ENCODE measurements at regions not wholly inside any gene's neighbourhood (a gene's known extent, or its start where the extent isn't known, plus 50 kb on each side); places are given as distances from the start of the nearest gene placed in this dataset.
"Not testable (repeated sequence)": the region's sequence is repeated elsewhere in the genome, so short reads cannot be mapped to it uniquely, and the experiment has no call there.

DNA sequence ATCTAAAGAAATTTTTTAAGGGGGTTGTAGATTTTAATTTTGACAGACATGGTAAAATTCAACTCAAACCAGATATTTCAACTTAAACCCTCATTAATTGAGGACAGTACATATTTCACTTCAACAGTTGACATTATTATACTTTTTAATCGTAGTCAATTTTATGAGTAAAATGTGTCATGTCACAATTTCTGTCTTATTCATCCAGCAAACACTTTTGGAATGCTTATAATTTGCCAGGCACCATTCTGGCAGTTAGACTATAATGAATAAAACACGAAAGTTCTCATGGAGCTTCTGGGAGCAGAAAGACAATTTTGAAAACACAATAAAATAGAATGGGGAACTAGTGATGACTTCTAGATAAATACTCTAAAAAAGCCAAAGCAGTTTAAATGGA is 1094.8 kb downstream of the SUCLG1 start:
- DNase-seq, result no peak

GRCh38 chr2:83363138-83363537 is 1095.9 kb downstream of the SUCLG1 start:
- DNase-seq, result not testable (repeated sequence)

DNA sequence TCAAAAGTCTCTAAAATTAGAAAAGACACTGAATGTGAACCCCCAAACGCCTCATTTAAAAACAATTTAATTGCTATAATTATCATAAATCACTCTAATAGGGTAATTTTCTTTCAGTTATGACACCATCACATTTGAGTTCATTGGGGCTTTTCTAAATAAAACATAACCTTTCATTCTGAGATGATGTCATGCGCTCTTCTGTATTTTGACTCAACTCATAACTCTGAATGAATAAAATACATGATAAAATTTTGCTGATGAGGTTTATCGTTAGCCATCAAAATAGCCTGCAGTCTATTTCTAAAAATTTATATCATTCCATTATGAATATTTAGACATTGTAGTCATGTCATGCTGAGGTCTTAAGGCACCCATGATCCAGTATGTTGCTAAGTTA is 1099.7 kb downstream of the SUCLG1 start:
- no peak for DNase-seq

DNA sequence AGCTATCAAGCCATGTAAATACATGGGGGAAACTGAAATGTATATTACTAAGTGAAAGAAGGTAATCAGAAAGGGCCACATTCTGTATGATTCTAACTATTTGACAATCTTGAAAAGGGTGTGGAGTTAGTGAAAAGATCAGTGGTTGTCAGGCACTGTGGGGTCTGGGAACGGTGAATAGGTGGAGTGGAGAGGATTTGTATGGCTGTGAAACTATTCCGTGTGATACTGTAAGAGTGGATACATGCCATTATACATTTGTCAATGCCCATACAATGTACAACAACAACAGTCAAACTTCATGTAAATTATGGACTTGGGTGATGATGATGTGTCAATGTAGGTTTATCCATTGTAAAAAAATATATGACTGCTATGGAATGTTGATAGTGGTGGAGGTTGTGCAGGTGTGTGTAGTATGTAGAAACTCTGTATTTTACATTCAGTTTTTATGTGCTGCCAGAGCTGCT is 1116.2 kb downstream of the SUCLG1 start:
- DNase-seq, result no peak

- no peak for DNase-seq
These were observed 1118.7 kb downstream of the SUCLG1 start for GRCh38 chr2:83340424-83340823.

GRCh38 chr2:83339942-83340341 is 1119.1 kb downstream of the SUCLG1 start:
- not testable (repeated sequence) for DNase-seq

- no peak for DNase-seq
These were observed 1127.3 kb downstream of the SUCLG1 start for GRCh38 chr2:83331810-83332209.

GRCh38 chr2:83323038-83323437 is 1136.0 kb downstream of the SUCLG1 start:
- DNase-seq, result no peak

GRCh38 chr2:83320053-83320452 is 1139.0 kb downstream of the SUCLG1 start:
- no peak for DNase-seq

GRCh38 chr2:83305758-83306378 is 1153.2 kb downstream of the SUCLG1 start:
- DNase-seq, result no peak

DNA sequence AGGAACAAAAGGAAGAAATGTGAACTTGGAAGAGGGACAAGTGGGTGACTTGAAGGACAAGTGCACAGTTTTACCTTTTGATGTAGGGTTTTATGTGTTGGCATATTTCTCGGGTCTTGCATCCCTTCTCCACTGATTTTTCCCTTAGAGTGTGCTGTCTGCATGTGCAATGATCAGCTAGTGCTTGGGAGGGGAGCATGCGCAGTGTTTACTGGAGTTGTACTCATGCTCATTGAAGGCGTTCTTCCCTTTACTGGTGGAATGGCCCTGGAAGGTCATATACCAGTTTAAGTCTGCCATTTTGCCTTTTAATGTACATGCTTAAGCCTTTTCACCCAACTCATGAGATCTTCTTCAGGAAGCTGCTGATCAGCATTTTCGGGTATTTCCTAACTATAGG is 1168.0 kb downstream of the SUCLG1 start:
- DNase-seq, result no peak

DNA sequence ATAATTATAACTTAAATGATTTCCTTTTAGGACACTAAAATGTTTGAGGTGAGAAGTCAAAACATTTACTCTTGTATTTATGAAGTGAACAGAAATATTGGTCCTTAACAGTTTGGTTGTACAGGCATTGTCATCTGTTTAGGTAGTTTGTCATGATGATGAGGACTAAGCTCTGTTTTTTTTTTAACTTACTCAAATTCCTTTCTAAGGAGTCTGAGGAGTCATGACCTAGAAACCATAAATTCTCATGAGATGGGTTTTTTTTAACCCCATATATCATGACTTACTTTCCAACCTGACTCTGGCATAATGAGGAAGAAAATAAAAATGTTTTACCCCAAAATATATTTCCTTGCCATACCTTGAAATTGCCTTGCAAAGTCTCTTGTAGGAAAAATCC is 1176.2 kb downstream of the SUCLG1 start:
- no peak for DNase-seq

DNA sequence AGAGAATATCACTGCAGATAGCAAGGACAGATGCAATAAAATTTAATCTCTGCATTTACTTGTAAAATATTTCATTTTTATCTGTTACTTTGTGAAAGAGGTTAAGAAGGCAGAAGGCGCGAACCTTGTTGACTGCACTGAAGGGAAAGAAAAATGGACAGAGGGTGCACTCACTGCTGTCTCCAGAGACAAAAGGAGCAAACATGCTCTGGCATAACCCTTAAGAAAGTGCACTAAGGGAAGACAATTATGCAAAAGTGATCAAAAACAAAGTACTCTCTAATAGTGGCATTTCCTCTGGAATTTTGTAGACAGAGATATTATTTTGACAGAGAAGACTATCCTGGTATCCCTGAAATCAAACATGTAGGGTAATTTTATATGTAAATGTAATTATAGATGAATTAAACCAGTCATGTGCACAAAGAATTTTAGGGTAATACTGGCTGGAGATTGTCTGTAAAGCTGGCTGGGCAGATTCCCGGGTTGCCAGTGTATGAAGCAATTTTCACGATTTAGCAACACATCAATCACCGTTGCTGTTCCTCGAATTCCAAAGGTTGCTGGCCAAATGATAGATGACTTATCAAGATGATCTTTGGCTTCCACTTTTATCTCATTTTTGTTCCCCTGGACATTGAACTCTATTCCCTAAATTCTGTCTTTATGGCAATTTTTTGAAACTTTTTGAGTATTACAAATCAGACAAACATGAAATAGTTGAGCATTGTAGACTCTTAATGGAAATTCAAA is 1176.9 kb downstream of the SUCLG1 start:
- DNase-seq, result no peak

GRCh38 chr2:83280391-83280790 is 1178.7 kb downstream of the SUCLG1 start:
- no peak for DNase-seq

GRCh38 chr2:83273322-83273721 is 1185.8 kb downstream of the SUCLG1 start:
- DNase-seq, result no peak

- no peak for DNase-seq
These were observed 1197.4 kb downstream of the SUCLG1 start for GRCh38 chr2:83261591-83262136.

DNA sequence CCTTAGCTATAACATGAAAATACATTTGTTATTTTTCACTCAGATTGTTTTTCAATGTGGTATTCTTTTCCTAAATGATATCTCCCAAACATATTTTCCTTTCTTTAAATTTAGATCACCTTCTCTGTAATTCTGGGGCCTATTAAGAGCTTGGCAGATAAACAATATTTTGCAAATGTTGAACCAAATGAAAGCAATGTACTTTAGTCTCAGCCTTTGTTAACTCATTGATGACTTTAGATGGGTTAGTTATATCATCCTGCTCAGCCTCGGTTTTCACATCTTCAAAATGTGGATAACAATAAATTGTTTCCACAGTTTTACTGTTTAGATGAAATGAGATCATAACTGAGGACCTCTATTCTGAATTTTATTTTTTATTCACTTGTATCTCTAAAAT is 1205.2 kb downstream of the SUCLG1 start:
- DNase-seq, result no peak

- no peak for DNase-seq
These were observed 1207.7 kb downstream of the SUCLG1 start for GRCh38 chr2:83251321-83251872.

DNA sequence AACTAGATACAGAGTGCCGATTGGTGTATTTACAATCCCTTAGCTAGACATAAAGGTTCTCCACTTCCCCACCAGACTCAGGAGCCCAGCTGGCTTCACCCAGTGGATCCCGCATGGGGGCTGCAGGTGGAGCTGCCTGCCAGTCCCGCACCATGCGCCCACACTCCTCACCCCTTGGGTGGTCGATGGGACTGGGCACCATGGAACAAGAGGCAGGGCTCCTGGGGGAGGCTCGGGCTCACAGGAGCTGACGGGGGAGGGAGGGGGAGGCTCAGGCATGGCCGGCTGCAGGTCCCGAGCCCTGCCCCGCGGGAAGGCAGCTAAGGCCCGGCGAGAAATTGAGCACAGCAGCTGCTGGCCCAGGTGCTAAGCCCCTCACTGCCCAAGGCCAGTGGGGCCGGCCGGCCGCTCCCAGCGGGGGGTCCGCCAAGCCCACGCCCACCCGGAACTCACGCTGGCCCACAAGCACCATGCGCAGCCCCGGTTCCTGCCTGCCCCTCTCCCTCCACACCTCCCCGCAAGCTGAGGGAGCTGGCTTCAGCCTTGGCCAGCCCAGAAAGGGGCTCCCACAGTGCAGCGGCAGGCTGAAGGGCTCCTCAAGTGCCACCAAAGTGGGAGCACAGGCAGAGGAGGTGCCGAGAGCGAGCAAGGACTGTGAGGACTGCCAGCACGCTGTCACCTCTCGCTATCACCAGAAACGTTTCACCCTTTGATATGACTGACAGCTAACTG is 1213.1 kb downstream of the SUCLG1 start:
- not testable (repeated sequence) for DNase-seq

DNA sequence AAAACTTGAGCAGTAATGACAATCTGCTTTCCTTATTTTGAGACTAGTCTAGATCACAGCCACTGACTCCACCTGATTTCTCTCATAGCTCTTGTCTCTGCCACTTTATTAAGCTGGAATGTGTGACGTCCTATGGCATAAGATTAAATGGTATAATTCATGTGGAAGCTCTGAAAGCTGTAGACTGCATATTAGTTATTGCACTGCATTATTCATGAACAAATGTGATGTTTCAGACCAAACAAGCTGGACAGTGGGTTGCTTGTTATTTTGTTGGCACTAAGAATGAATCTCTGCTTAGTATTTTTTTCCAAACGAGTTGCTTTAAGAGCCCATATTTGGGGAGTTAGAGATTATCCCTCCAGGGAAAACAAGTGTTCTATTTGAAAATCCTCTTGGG is 1218.5 kb downstream of the SUCLG1 start:
- no peak for DNase-seq

DNA sequence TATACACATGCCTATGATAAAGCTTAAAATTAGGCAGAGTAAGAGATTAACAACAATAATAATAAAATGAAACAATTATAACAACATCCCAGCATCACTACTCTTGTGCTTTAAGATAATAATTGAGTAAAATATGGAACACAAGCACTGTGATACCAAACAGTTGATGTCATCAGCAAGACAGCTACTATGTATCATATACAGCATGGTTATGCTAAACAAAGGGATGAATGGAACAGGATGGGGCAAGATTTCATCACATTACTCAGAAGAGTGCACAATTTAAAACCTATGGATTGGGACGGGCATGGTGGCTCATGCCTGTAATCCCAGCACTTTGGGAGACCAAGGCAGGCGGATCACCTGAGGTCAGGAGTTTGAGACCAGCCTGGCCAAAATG is 1221.0 kb downstream of the SUCLG1 start:
- no peak for DNase-seq

GRCh38 chr2:83234246-83234645 is 1224.8 kb downstream of the SUCLG1 start:
- DNase-seq, result no peak

- no peak for DNase-seq
These were observed 1225.3 kb downstream of the SUCLG1 start for GRCh38 chr2:83233781-83234180.
